HepG2 (cell line): ENCODE measurements at regions not wholly inside any gene's neighbourhood (a gene's known extent, or its start where the extent isn't known, plus 50 kb on each side); places are given as distances from the start of the nearest gene placed in this dataset.

Source experiments
- ATAC-seq: fragments of 200-7000 bp; cut with Tn5 transposase; 3 replicates; pipeline ENCODE4 v1.9.1; 2020; ENCODE audit warnings: mild to moderate bottlenecking, moderate library complexity
- BruUV-seq: library from RNA; stranded (reverse); fragments of 400-500 nt; replicated peaks from 2 replicates; lab custom pipeline; 2021; lab: Mats Ljungman, UMichigan
- CTCF ChIA-PET: fragments of 300-600 bp; formaldehyde crosslinking; extraction: SDS; loops from one replicate; lab custom pipeline; 2021; ENCODE audit warnings: low total read pairs, inconsistent platforms, low intra/inter-chr PET ratio; lab: Yijun Ruan, JAX
- POLR2A ChIA-PET: fragments of 350-600 bp; sonication (Branson Sonifier 250); formaldehyde crosslinking; loops from one replicate; lab custom pipeline; 2020; ENCODE audit warnings: antibody characterized with exemption, inconsistent platforms; lab: Yijun Ruan, JAX
- DNase-seq: peaks from one replicate; pipeline ENCODE4 v3.0.0-alpha.2; 2015; ENCODE audit warnings: low spot score
- FAIRE-seq: peaks from 3 replicates; lab custom pipeline; 2011; peaks lifted over from hg19 to GRCh38; lab: Jason Lieb, UNC
- H2AFZ ChIP-seq: one replicate; pipeline ENCODE4 v1.6.1; 2011; ENCODE audit warnings: low read length, inconsistent platforms
- H3K27ac ChIP-seq: fragments of 300-600 bp; 3 replicates; pipeline ENCODE4 v1.8.0; 2011; ENCODE audit warnings: mixed run types, mild to moderate bottlenecking, mixed read lengths, low read length, inconsistent platforms; ENCODE audit not compliant: insufficient read depth; ENCODE audit errors: extremely low read length
- H3K27me3 ChIP-seq, 2 experiments: fragments of 200-600 bp in 1 of 2; 2 replicates in 1 of 2; 3 replicates in 1 of 2; pipeline versions ENCODE4 v1.6.0 to v1.8.0; 2011; ENCODE audit warnings: low read length in 2 of 2, mild to moderate bottlenecking in 2 of 2, moderate library complexity in 2 of 2, inconsistent platforms in 1 of 2; ENCODE audit not compliant: insufficient read depth in 2 of 2, control insufficient read depth in 1 of 2
- H3K36me3 ChIP-seq, 2 experiments: fragments of 200-600 bp in 1 of 2; replicated peaks in 1 of 2; 2 replicates in 1 of 2; 3 replicates in 1 of 2; pipeline versions ENCODE4 v1.5.1 to v1.8.0; 2011; ENCODE audit warnings: low read length in 2 of 2, inconsistent platforms in 1 of 2; ENCODE audit not compliant: insufficient read depth in 2 of 2, control insufficient read depth in 1 of 2
- H3K4me1 ChIP-seq: 2 replicates; pipeline ENCODE4 v1.5.1; 2012; ENCODE audit warnings: low read length, inconsistent platforms; ENCODE audit not compliant: insufficient read depth
- H3K4me2 ChIP-seq: 2 replicates; pipeline ENCODE4 v1.6.0; 2011; ENCODE audit warnings: low read depth, low read length, inconsistent platforms
- H3K4me3 ChIP-seq, 3 experiments: fragments of 200-600 bp in 1 of 3; sonication (generic), shearing (Covaris generic) in 1 of 3; replicated peaks in 1 of 3; 2 replicates each; pipeline ENCODE4 v1.5.1; 2011 to 2016; ENCODE audit warnings: low read length in 3 of 3, inconsistent platforms in 2 of 3, low read depth in 2 of 3, mild to moderate bottlenecking in 2 of 3, control low read depth in 1 of 3, mixed read lengths in 1 of 3; ENCODE audit not compliant: insufficient read depth in 1 of 3
- H3K79me2 ChIP-seq: one replicate; pipeline ENCODE4 v1.6.1; 2011; ENCODE audit warnings: low read length, inconsistent platforms; ENCODE audit not compliant: insufficient read depth
- H3K9ac ChIP-seq: 2 replicates; pipeline ENCODE4 v1.6.0; 2011; ENCODE audit warnings: mild to moderate bottlenecking, low read depth, low read length, inconsistent platforms; ENCODE audit not compliant: insufficient read depth
- H3K9me3 ChIP-seq: 2 replicates; pipeline ENCODE4 v1.5.1; 2012; ENCODE audit warnings: mild to moderate bottlenecking, low read length
- H4K20me1 ChIP-seq: 2 replicates; pipeline ENCODE4 v1.6.0; 2011; ENCODE audit warnings: inconsistent platforms, mild to moderate bottlenecking, low read length, moderate library complexity; ENCODE audit not compliant: insufficient read depth
- CENPBD1 ChIP-seq: sonication (generic); formaldehyde crosslinking; IDR thresholded peaks from 2 replicates; pipeline ENCODE4 v1.8.0; 2022; ENCODE audit warnings: missing genetic modification reagents, low read depth, mild to moderate bottlenecking, borderline replicate concordance
- HIVEP1 ChIP-seq: sonication (generic); formaldehyde crosslinking; IDR thresholded peaks from 2 replicates; pipeline ENCODE4 v1.4.0; 2020; ENCODE audit warnings: mild to moderate bottlenecking, missing genetic modification reagents
- HOXD1 ChIP-seq: sonication (generic); formaldehyde crosslinking; IDR thresholded peaks from 2 replicates; pipeline ENCODE4 v1.5.0; 2020; ENCODE audit warnings: missing genetic modification reagents
- MLLT10 ChIP-seq: sonication (generic); formaldehyde crosslinking; IDR thresholded peaks from 2 replicates; pipeline ENCODE4 v1.4.0; 2020; ENCODE audit warnings: missing genetic modification reagents
- NFE2L2 ChIP-seq: fragments of 150-350 bp; IDR thresholded peaks from 2 replicates; pipeline ENCODE4 v1.6.1; 2014; ENCODE audit warnings: low read length
- REST ChIP-seq, 2 experiments: IDR thresholded peaks; 2 replicates each; pipeline ENCODE4 v1.6.1; 2011 to 2012; ENCODE audit warnings: low read length in 2 of 2, borderline replicate concordance in 1 of 2, low read depth in 1 of 2, mild to moderate bottlenecking in 1 of 2, moderate library complexity in 1 of 2
- SRY ChIP-seq: sonication (generic); formaldehyde crosslinking; IDR thresholded peaks from 2 replicates; pipeline ENCODE4 v1.8.0; 2022; ENCODE audit warnings: mild to moderate bottlenecking, missing genetic modification reagents
- ZFP62 ChIP-seq: sonication (generic); formaldehyde crosslinking; IDR thresholded peaks from 2 replicates; pipeline ENCODE4 v1.4.0; 2020; ENCODE audit warnings: missing genetic modification reagents
- ZKSCAN1 ChIP-seq: fragments of 150-350 bp; IDR thresholded peaks from 2 replicates; pipeline ENCODE4 v1.6.1; 2014; ENCODE audit warnings: low read length
- ZNF589 ChIP-seq: sonication (generic); formaldehyde crosslinking; conservative IDR thresholded peaks from 2 replicates; pipeline ENCODE4 v1.8.0; 2022; ENCODE audit warnings: mild to moderate bottlenecking, moderate library complexity, missing genetic modification reagents
- ZNF879 ChIP-seq: sonication (generic); formaldehyde crosslinking; IDR thresholded peaks from 2 replicates; pipeline ENCODE4 v1.8.1; 2023; ENCODE audit warnings: missing genetic modification reagents
- WGBS: methylation state at CpG from one replicate; pipeline ENCODE4 v1.1.6; 2017; ENCODE audit warnings: low lambda C conversion rate; 5-methylcytosine and 5-hydroxymethylcytosine counted together
- in situ Hi-C: cut with HindIII; loops from 2 replicates; pipeline ENCODE4 v1.10.0; 2017; ENCODE audit warnings: low pct_unique_long_range_greater_than_20kb; ENCODE audit not compliant: extremely low pct_ligation_motif_present
- intact Hi-C: fragments of 100-400 bp; cut with micrococcal nuclease; formaldehyde crosslinking; loops from one replicate; pipeline ENCODE4 v1.10.0; 2022; ENCODE audit not compliant: unreplicated experiment

- ChIA-PET POLR2A (no interaction called here), CTCF (no interaction called here)
- DNase-seq (no peak), ATAC-seq (no peak), FAIRE-seq (no peak)
- no peaks in the 10 kb centered on the region for H4K20me1 ChIP-seq
- no TSS peak for BruUV-seq
- no peak overlapping the region for H3K9ac ChIP-seq
- no peak overlapping the region for H2AFZ ChIP-seq
- H3K36me3 ChIP-seq, result no peaks in the 10 kb centered on the region
- no peak overlapping the region for H3K4me3 ChIP-seq
- in situ Hi-C loops (no loop called here), intact Hi-C loops (no loop called here)
- no peak overlapping the region for H3K27ac ChIP-seq
- H3K4me2 ChIP-seq, result no peak overlapping the region
- no peaks in the 10 kb centered on the region for H3K27me3 ChIP-seq
- WGBS, result 16% methylated on average over 5 of the region's 5 CpGs
- TF ChIP-seq ZNF589, result no peak
- no peak for TF ChIP-seq SRY
- TF ChIP-seq ZNF879 (CRISPR knock-in tag), result no peak
- TF ChIP-seq CENPBD1 (CRISPR knock-in tag), result no peak
- no peak for TF ChIP-seq HOXD1 (CRISPR knock-in tag)
- no peak for TF ChIP-seq MLLT10 (CRISPR knock-in tag)
- no peak for TF ChIP-seq REST (IDR thresholded peaks at IDR 0.05; ENCODE audit: borderline replicate concordance in 1 of 2, low read depth in 1 of 2, low read length in 2 of 2)
- no peak for TF ChIP-seq NFE2L2
- TF ChIP-seq ZKSCAN1, result no peak
- no peak for TF ChIP-seq ZFP62
- no peak for TF ChIP-seq HIVEP1 (CRISPR knock-in tag)
- H3K79me2 ChIP-seq, result no peaks in the 10 kb centered on the region
- no peaks in the 10 kb centered on the region for H3K9me3 ChIP-seq
- no peaks in the 10 kb centered on the region for H3K4me1 ChIP-seq
These were observed 224.2 kb upstream of the IRS2 start for GRCh38 chr13:110010404-110011138.
